HG02840 (cell line): ENCODE measurements at regions not wholly inside any gene's neighbourhood (a gene's known extent, or its start where the extent isn't known, plus 50 kb on each side); places are given as distances from the start of the nearest gene placed in this dataset.
"Not testable (repeated sequence)": the region's sequence is repeated elsewhere in the genome, so short reads cannot be mapped to it uniquely, and the experiment has no call there.

Experiments used
- ATAC-seq: cut with Tn5 transposase; IDR thresholded peaks from one replicate; pipeline ENCODE4 v1.9.1; 2021; ENCODE audit warnings: mild to moderate bottlenecking, moderate library complexity, moderate number of reproducible peaks; ENCODE audit not compliant: unreplicated experiment, low FRiP score

- no peak for ATAC-seq
Observed at GRCh38 chr1:80359666-80360065, 1353.1 kb upstream of the ADGRL4 start.

DNA sequence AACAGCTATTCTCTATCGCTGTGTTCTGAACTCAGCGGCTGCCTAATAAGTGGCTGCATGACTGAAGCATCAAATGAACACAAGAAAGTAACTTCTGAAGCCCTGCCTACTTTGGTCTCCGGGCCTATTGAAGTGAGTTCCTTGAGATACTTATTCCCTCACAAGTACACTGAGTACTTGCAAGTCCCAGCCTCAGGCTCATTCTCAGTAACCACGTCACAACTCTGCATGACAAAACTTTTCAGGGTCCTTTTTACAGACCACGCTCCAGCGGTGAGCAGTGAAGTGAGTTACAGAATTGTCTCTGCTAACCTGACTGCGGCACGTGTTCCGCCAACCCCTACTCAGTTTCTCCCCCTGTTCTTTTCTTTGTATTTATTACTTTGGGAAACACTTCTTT is 1342.7 kb upstream of the ADGRL4 start:
- ATAC-seq, result no peak

DNA sequence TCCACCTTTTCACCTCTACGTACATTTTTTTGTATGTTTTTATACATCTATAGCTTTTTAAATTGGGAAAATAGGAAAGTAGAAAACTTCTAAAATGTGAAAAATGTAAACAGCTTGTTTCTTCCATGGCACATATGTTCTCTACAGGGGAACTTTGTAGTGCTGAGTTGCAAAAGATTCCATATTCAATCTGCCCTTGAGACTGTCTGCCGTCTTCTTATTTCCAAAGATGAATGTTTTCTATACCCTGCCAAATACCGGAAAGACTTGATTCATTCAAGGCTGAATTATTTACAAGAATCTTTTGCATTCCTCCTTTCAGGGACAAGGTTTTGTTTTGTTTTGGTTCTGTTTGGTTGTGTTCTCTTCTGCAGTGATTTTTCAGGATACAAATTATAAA is 1334.5 kb upstream of the ADGRL4 start:
- no peak for ATAC-seq

DNA sequence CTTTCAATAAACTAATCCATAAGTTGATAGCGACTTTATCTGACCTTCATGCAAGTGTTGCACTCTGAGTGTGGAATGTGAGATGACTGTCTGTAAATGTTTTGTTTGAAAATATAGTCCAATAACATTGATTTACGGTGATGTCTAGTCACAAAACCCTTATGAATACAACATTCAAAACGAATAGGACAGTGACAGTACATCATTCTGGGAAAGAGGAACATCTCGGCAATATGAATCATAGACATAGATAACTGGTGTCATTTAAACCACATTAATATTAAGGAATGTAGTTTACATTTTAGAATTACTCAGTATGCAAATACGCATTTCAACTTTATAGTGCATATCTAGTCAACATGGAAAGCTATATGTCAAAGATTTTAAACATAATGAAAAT is 1311.6 kb upstream of the ADGRL4 start:
- ATAC-seq, result no peak

DNA sequence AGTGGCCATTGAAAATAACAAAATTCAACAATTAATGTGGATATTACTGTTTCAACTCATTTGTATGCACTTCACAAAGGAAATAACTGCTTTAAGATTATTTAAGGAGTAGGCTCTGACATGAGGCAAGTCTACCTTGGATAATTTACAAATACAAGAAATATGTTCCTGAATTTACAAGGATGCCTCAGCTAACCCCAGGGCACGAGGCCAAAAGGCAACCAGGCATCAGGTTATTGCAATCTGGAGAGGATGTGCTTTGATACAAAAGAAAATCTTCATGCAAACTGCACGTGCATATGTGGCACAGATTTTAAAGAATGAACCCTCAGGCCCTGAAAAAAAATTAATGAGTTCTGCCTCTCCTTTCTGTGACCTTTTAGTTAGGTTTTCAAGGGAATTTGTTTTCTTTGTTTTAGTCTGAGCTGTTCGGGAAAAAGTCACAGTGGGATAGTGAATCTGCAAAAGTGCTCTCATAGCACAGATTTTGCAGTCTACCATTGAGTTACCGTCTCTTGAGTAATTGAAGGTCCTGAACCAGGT is 1304.2 kb upstream of the ADGRL4 start:
- no peak for ATAC-seq

DNA sequence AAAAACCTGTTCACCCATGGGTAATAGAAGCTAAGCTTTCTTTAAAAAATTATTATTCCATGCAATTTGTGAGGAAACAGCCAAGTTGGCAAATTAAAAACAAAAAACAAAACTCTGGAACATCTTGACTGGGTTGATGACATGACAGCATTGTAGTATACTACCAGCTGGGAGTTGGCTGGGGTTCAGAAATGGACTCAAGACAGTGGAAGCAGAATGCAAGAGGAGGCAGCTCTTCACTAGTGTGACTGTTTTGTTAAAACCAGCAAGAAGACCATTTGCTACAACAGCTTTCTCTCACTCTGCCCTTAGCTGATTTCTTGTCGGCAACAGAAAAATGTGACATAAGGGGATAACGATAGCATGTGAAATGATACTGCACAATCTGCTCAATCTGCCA is 1298.9 kb upstream of the ADGRL4 start:
- no peak for ATAC-seq

- no peak for ATAC-seq
Observed at GRCh38 chr1:80293818-80294217, 1287.3 kb upstream of the ADGRL4 start.

DNA sequence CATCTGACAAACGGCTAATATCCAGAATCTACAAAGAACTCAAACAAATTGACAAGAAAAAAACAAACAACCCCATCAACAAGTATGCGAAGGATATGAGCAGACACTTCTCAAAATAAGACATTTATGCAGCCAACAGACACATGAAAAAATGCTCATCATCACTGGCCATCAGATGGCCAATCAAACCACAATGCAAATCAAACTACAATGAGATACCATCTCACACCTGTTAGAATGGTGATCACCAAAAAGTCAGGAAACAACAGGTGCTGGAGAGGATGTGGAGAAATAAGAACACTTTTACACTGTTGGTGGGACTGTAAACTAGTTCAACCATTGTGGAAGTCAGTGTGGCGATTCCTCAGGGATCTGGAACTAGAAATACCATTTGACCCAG is 1282.2 kb upstream of the ADGRL4 start:
- ATAC-seq, result not testable (repeated sequence)

DNA sequence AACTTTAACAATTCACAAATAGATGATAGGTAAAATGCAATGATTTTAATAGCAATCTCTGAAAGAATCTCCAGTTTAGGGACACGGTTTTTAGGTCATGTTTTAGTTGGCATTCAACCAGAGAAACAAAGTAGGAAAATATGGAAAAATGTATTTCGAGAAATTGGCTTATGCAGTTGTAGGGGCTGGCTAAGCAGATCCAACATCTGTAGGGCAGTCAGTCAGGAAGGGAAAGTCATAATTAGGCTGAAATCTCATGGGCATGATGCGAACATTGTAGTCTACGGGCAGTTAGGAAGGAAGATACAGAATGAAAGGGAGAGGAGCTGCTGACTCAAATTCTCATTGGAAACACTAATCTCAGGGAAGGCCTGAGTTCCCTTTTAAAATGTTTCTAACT is 1276.0 kb upstream of the ADGRL4 start:
- no peak for ATAC-seq

DNA sequence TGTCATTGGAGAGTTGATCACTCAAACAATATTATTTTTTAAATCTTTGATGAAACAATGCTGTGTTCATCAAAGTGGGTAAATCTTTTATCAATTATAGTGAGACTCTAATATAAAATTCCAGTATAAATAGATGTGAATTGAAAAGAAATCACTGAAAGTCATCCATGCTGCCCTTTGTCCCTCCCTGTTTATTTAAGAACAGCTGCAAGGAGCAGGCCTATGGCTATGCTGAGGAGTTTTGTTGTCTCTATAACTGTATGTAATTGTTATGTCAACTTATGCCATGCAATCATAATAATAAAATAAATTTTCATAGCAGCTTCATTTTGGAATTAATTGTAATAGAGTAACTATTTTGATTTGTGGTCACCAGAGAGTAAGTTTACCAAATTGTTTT is 1272.4 kb upstream of the ADGRL4 start:
- no peak for ATAC-seq

- ATAC-seq, result no peak
Observed at GRCh38 chr1:80274256-80274655, 1267.7 kb upstream of the ADGRL4 start.

DNA sequence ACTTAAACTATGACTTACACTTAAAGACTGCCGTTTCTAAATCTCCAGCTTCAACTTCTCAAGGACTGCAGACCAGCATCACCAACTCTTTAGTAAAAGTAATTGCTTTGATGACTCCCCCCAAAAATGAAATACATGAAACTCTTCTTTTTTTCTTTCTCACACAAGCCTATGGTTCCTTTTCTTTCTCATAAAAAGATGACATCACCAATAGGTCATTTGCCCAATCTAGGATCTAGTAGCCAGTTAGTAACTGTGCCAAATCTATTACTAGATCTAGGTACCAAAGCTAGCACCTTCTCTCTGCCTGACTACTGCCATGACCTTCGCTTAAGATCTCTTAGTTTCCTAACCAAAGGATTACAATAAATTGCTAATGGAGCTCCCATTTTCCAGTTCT is 1266.0 kb upstream of the ADGRL4 start:
- no peak for ATAC-seq

DNA sequence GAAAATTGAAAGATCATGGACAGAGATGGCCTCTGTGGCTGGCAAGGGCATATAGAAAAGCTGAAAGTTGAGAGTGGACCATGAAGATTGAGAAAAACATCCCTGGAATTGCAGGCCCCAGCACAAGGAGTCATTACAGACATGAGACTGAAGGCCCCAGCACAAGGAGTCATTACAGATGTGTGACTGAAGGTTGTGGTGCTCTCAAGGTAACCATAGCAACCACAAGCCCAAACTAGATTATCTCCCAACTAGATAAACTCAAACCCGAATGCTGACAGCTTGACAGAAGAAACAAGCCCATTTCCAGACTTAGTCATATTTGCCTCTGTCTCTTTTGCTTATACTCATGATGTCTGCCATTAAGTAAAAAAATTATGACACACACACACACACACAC is 1252.1 kb upstream of the ADGRL4 start:
- no peak for ATAC-seq

GRCh38 chr1:80251591-80251990 is 1245.1 kb upstream of the ADGRL4 start:
- no peak for ATAC-seq

GRCh38 chr1:80251171-80251570 is 1244.6 kb upstream of the ADGRL4 start:
- ATAC-seq, result no peak

DNA sequence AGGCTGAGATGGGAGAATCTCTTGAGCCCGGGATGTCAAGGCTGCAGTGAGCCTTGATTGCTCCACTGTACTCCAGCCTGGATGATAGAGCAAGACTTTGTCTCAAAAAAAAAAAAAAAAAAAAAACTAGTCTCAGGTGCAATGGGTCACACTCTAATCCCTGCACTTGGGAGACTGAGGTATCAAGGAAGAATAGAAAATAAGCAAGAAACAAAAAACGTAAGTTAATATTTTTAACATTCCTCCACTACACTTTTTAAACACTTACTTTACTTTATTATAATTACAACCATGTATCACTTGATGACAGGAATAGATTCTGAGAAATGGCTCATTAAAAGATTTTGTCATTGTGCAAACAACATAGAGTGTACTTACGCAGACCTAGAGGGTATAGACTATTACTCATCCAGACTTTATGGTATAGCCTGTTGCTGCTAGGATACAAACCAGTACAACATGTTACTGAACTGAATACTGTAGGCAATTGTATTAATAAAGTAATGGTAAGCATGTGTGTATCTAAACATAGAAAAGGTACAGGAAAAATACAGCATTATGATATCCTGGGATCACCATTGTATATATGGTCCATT is 1244.1 kb upstream of the ADGRL4 start:
- ATAC-seq, result no peak

DNA sequence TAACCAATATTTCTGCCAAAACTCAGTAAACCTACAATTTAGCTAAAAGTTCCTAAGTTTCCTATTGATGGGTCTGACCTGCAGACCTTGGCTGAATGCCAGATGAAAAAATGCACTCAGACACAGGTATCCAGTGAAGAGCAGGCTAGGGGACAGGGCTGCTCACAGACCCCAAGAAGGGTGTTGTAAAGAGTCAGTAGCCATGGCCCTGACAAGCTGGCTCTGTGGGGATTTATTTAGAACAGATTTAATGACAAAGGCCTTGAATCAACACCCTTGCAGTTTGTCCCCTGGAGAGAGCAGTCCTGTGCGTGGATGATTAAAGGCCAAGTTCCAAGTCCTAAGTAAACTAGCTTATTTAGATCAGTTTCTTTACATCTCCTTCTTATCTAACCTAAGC is 1243.2 kb upstream of the ADGRL4 start:
- no peak for ATAC-seq

- no peak for ATAC-seq
Observed at GRCh38 chr1:80248886-80249285, 1242.4 kb upstream of the ADGRL4 start.

DNA sequence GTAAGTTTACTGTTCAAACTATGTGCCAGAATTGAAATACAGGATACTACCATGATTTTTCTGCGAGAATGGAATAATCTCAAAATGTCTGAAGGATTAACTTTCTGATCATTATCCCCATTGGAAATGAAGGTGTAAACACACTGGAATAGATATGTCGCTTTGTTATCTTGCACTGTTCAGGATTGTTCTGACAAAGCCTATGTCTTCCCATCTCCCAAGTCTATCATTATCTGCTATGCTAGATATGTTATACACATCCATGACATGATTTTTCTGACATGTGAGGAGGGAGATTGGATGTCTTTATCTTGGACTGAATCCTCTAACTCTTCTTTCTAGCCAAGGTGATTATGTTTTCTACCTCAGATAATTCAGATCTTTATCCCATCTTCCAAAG is 1239.3 kb upstream of the ADGRL4 start:
- no peak for ATAC-seq

DNA sequence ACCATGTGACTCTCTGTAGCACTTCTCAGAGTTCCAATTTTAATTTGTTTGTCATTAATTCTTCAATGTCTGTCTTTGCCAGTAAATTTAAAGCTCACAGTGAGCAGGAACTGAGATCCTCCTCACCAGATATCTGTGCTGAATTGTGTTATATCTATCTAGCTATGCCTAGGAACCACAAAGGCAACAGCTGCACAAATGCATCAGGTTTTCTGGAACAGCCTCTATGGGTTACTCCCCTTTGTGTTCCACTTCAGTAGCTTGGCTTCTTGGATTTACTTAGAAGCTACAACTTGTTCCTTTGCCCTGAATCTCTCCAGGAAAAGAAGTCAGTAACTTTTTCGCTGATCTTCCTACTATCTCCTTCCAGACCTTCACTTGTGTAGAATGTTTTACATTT is 1237.8 kb upstream of the ADGRL4 start:
- no peak for ATAC-seq

GRCh38 chr1:80241566-80241965 is 1235.0 kb upstream of the ADGRL4 start:
- ATAC-seq, result no peak

- no peak for ATAC-seq
Observed at GRCh38 chr1:80225510-80225909, 1219.0 kb upstream of the ADGRL4 start.

- ATAC-seq, result no peak
Observed at GRCh38 chr1:80221319-80221718, 1214.8 kb upstream of the ADGRL4 start.
